NCI-H510A (cell line): ENCODE measurements at regions not wholly inside any gene's neighbourhood (a gene's known extent, or its start where the extent isn't known, plus 50 kb on each side); places are given as distances from the start of the nearest gene placed in this dataset.
"Not testable (repeated sequence)": the region's sequence is repeated elsewhere in the genome, so short reads cannot be mapped to it uniquely, and the experiment has no call there.

Source experiments
- DNase-seq: peaks from one replicate; lab custom pipeline; 2025; lab: John Stamatoyannopoulos, UW

GRCh38 chr4:167838686-167839085 is 253.7 kb upstream of the ANXA10 start:
- DNase-seq, result no peak

- no peak for DNase-seq
Observed at GRCh38 chr4:167842487-167842886, 249.8 kb upstream of the ANXA10 start.

GRCh38 chr4:167854881-167855280 is 237.5 kb upstream of the ANXA10 start:
- DNase-seq, result no peak

GRCh38 chr4:167858127-167858526 is 234.2 kb upstream of the ANXA10 start:
- DNase-seq, result not testable (repeated sequence)

- no peak for DNase-seq
Observed at GRCh38 chr4:167867191-167867590, 225.1 kb upstream of the ANXA10 start.

- no peak for DNase-seq
Observed at GRCh38 chr4:167868163-167868562, 224.2 kb upstream of the ANXA10 start.

GRCh38 chr4:167873496-167873895 is 218.8 kb upstream of the ANXA10 start:
- no peak for DNase-seq

- DNase-seq, result not testable (repeated sequence)
Observed at GRCh38 chr4:167876091-167876490, 216.2 kb upstream of the ANXA10 start.

GRCh38 chr4:167877826-167878225 is 214.5 kb upstream of the ANXA10 start:
- not testable (repeated sequence) for DNase-seq

- no peak for DNase-seq
Observed at GRCh38 chr4:167883266-167883665, 209.1 kb upstream of the ANXA10 start.

- DNase-seq, result no peak
Observed at GRCh38 chr4:167885071-167885470, 207.3 kb upstream of the ANXA10 start.

GRCh38 chr4:167885872-167886271 is 206.5 kb upstream of the ANXA10 start:
- DNase-seq, result no peak

GRCh38 chr4:167887726-167888125 is 204.6 kb upstream of the ANXA10 start:
- no peak for DNase-seq

- DNase-seq, result no peak
Observed at GRCh38 chr4:167890226-167890625, 202.1 kb upstream of the ANXA10 start.

GRCh38 chr4:167893531-167893930 is 198.8 kb upstream of the ANXA10 start:
- no peak for DNase-seq

GRCh38 chr4:167896260-167896659 is 196.1 kb upstream of the ANXA10 start:
- not testable (repeated sequence) for DNase-seq

GRCh38 chr4:167897116-167897515 is 195.2 kb upstream of the ANXA10 start:
- DNase-seq, result peak; percentile 49

GRCh38 chr4:167903291-167903721 is 189.0 kb upstream of the ANXA10 start:
- DNase-seq, result no peak

- no peak for DNase-seq
Observed at GRCh38 chr4:167906851-167907250, 185.5 kb upstream of the ANXA10 start.

GRCh38 chr4:167908816-167909215 is 183.5 kb upstream of the ANXA10 start:
- no peak for DNase-seq

GRCh38 chr4:167912535-167912934 is 179.8 kb upstream of the ANXA10 start:
- not testable (repeated sequence) for DNase-seq

GRCh38 chr4:167918077-167918476 is 174.3 kb upstream of the ANXA10 start:
- no peak for DNase-seq

GRCh38 chr4:167930166-167930565 is 162.2 kb upstream of the ANXA10 start:
- no peak for DNase-seq

- DNase-seq, result no peak
Observed at GRCh38 chr4:167934216-167934615, 158.1 kb upstream of the ANXA10 start.
